OCI-LY7 (cell line): ENCODE measurements at regions not wholly inside any gene's neighbourhood (a gene's known extent, or its start where the extent isn't known, plus 50 kb on each side); places are given as distances from the start of the nearest gene placed in this dataset.
A peak's percentile ranks its signal among the peaks of the same experiment; 100 is the strongest.

Experiments
- BruUV-seq: library from RNA; stranded (reverse); fragments of 400-500 nt; replicated peaks from 2 replicates; lab custom pipeline; 2021; lab: Mats Ljungman, UMichigan
- CTCF ChIA-PET: fragments of 300-600 bp; sonication (Branson Sonifier 250); formaldehyde crosslinking; loops from one replicate; lab custom pipeline; 2022; ENCODE audit warnings: antibody characterized with exemption; ENCODE audit not compliant: unreplicated experiment; lab: Charles Lee
- POLR2A ChIA-PET: fragments of 300-600 bp; sonication (Branson Sonifier 250); formaldehyde crosslinking; loops from one replicate; lab custom pipeline; 2022; ENCODE audit warnings: antibody characterized with exemption; lab: Charles Lee
- DNase-seq: peaks from one replicate; pipeline ENCODE4 v3.0.0-alpha.2; 2015; ENCODE audit warnings: low spot score
- H2AFZ ChIP-seq: fragments of 200-600 bp; sonication (generic), shearing (Covaris generic); 2 replicates; pipeline ENCODE4 v1.6.1; 2014; ENCODE audit warnings: mild to moderate bottlenecking, antibody characterized with exemption, low read length, moderate library complexity
- H3K27ac ChIP-seq: fragments of 200-600 bp; sonication (generic); 2 replicates; pipeline ENCODE4 v1.5.1; 2014; ENCODE audit warnings: mixed run types, low read depth, mild to moderate bottlenecking, moderate library complexity, low read length, inconsistent platforms; ENCODE audit not compliant: poor library complexity, severe bottlenecking
- H3K36me3 ChIP-seq: fragments of 200-600 bp; sonication (generic); 2 replicates; pipeline ENCODE4 v1.6.1; 2014; ENCODE audit warnings: mild to moderate bottlenecking, antibody characterized with exemption, low read length, moderate library complexity, mixed read lengths; ENCODE audit not compliant: insufficient read depth
- H3K4me1 ChIP-seq: fragments of 200-600 bp; sonication (generic); 2 replicates; pipeline ENCODE4 v1.5.1; 2014; ENCODE audit warnings: mild to moderate bottlenecking, low read length; ENCODE audit not compliant: insufficient read depth, poor library complexity, severe bottlenecking
- H3K4me2 ChIP-seq: fragments of 200-600 bp; sonication (generic); 2 replicates; pipeline ENCODE4 v1.6.1; 2014; ENCODE audit warnings: mild to moderate bottlenecking, low read length
- H3K4me3 ChIP-seq: fragments of 200-600 bp; sonication (generic); 2 replicates; pipeline ENCODE4 v1.5.1; 2014; ENCODE audit warnings: mild to moderate bottlenecking, low read depth, low read length; ENCODE audit not compliant: poor library complexity, severe bottlenecking
- H3K79me2 ChIP-seq: fragments of 200-600 bp; sonication (generic); 2 replicates; pipeline ENCODE4 v1.6.1; 2016; ENCODE audit warnings: low read depth, mild to moderate bottlenecking, low read length, moderate library complexity, mixed read lengths; ENCODE audit not compliant: insufficient read depth
- H3K9me2 ChIP-seq: fragments of 200-600 bp; sonication (generic); 2 replicates; pipeline ENCODE4 v1.6.1; 2016; ENCODE audit warnings: mild to moderate bottlenecking, low read length, mixed read lengths; ENCODE audit not compliant: insufficient read depth
- H3K9me3 ChIP-seq: fragments of 200-600 bp; sonication (generic); 2 replicates; pipeline ENCODE4 v1.6.1; 2014; ENCODE audit warnings: mild to moderate bottlenecking, mixed run types, low read length, mixed read lengths
- H4K20me1 ChIP-seq: fragments of 200-600 bp; sonication (generic); 2 replicates; pipeline ENCODE4 v1.6.1; 2014; ENCODE audit warnings: mild to moderate bottlenecking, antibody characterized with exemption, low read length, moderate library complexity, mixed read lengths; ENCODE audit not compliant: insufficient read depth
- EZH2phosphoT487 ChIP-seq: fragments of 200-600 bp; sonication (generic); IDR thresholded peaks from 2 replicates; pipeline ENCODE4 v1.6.1; 2018; ENCODE audit warnings: low read depth, borderline replicate concordance, mild to moderate bottlenecking, mixed run types, antibody characterized with exemption, low read length, moderate library complexity, mixed read lengths
- intact Hi-C: fragments of 100-400 bp; cut with micrococcal nuclease; formaldehyde crosslinking; loops from one replicate; pipeline ENCODE4 v1.10.0; 2022; ENCODE audit not compliant: unreplicated experiment
- TF ChIP-seq, protein P1 (sequence below): fragments of 200-600 bp; sonication (generic); conservative IDR thresholded peaks from 2 replicates; pipeline ENCODE4 v1.5.1; 2014; ENCODE audit warnings: mild to moderate bottlenecking, antibody characterized with exemption, low read length, moderate library complexity, mixed read lengths

- CTCF ChIA-PET = no interaction called here
- Histone ChIP-seq H3K4me1 (no peaks in the 10 kb centered on the region), H4K20me1 (no peaks in the 10 kb centered on the region), H3K36me3 (no peaks in the 10 kb centered on the region), H3K79me2 (no peaks in the 10 kb centered on the region), H3K4me3 (no peak overlapping the region), H3K9me3 (no peaks in the 10 kb centered on the region), H3K9me2 (no peaks in the 10 kb centered on the region), H3K4me2 (no peak overlapping the region), H3K27ac (no peak overlapping the region), H2AFZ (no peak overlapping the region)
- POLR2A ChIA-PET = no interaction called here
- intact Hi-C loops = no loop called here
- TF ChIP-seq EZH2phosphoT487 = no peak
- TF ChIP-seq, protein P1, sequence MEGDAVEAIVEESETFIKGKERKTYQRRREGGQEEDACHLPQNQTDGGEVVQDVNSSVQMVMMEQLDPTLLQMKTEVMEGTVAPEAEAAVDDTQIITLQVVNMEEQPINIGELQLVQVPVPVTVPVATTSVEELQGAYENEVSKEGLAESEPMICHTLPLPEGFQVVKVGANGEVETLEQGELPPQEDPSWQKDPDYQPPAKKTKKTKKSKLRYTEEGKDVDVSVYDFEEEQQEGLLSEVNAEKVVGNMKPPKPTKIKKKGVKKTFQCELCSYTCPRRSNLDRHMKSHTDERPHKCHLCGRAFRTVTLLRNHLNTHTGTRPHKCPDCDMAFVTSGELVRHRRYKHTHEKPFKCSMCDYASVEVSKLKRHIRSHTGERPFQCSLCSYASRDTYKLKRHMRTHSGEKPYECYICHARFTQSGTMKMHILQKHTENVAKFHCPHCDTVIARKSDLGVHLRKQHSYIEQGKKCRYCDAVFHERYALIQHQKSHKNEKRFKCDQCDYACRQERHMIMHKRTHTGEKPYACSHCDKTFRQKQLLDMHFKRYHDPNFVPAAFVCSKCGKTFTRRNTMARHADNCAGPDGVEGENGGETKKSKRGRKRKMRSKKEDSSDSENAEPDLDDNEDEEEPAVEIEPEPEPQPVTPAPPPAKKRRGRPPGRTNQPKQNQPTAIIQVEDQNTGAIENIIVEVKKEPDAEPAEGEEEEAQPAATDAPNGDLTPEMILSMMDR = peak; percentile 70
- BruUV-seq = no TSS peak
- peak; percentile 2 for DNase-seq
Observed at GRCh38 chr1:58155418-58156123, 391.0 kb downstream of the OMA1 start.

GRCh38 chr1:58154256-58154655 lies 392.3 kb downstream of the OMA1 start:
- TF ChIP-seq EZH2phosphoT487 = no peak
- TF ChIP-seq, protein P1 = no peak
- Histone ChIP-seq H4K20me1 (no peaks in the 10 kb centered on the region), H3K36me3 (no peaks in the 10 kb centered on the region), H3K4me1 (no peaks in the 10 kb centered on the region), H3K9me3 (no peaks in the 10 kb centered on the region), H3K79me2 (no peaks in the 10 kb centered on the region), H3K9me2 (no peaks in the 10 kb centered on the region), H3K4me3 (no peak overlapping the region), H2AFZ (no peak overlapping the region), H3K27ac (no peak overlapping the region), H3K4me2 (no peak overlapping the region)
- no TSS peak for BruUV-seq
- intact Hi-C loops = no loop called here
- ChIA-PET CTCF (no interaction called here), POLR2A (no interaction called here)
- no peak for DNase-seq

DNA sequence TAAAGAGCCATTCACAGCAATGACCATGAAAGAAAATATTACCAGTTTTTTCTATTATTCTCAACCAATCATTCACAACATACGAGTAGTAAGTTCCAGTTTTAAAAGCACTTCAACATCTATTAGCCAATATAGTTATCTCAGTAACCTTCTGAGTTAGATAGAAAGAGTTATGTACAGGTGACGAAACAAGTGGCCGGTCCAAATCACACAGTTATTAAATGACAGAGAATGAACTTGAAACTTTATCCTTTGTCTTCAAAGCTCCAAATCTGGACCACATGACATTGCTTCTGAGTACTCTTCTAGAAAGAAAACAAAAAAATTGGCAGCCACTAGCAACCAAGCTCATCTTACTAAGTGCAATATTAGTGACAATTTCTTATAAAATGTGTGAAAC lies 393.8 kb downstream of the OMA1 start:
- no peak overlapping the region for H2AFZ ChIP-seq
- no peaks in the 10 kb centered on the region for H4K20me1 ChIP-seq
- H3K4me3 ChIP-seq = no peak overlapping the region
- no peak overlapping the region for H3K4me2 ChIP-seq
- H3K4me1 ChIP-seq = no peaks in the 10 kb centered on the region
- H3K36me3 ChIP-seq = no peaks in the 10 kb centered on the region
- H3K79me2 ChIP-seq = no peaks in the 10 kb centered on the region
- ChIA-PET CTCF (no interaction called here), POLR2A (interaction anchor here (1.3 kb wide), 1 partner anchor 12 kb away, joined by 4 read pairs; no protein-coding TSS in a partner anchor)
- H3K27ac ChIP-seq = no peak overlapping the region
- no peaks in the 10 kb centered on the region for H3K9me3 ChIP-seq
- no peaks in the 10 kb centered on the region for H3K9me2 ChIP-seq
- BruUV-seq = no TSS peak
- no peak for DNase-seq
- intact Hi-C loops = no loop called here
- TF ChIP-seq, protein P1 = no peak
- no peak for TF ChIP-seq EZH2phosphoT487
